ENCODE measurements at regions not wholly inside any gene's neighbourhood (a gene's known extent, or its start where the extent isn't known, plus 50 kb on each side); places are given as distances from the start of the nearest gene placed in this dataset.
A peak's percentile ranks its signal among the peaks of the same experiment; 100 is the strongest.
"Not testable (repeated sequence)": the region's sequence is repeated elsewhere in the genome, so short reads cannot be mapped to it uniquely, and the experiment has no call there.

GRCh38 chr22:25390297-25391240 is 171.1 kb downstream of the CRYBB2 start:
- ATAC-seq = peak; percentile 81
- DNase-seq (ENCODE audit: low spot score) = peak; percentile 85

- DNase-seq (ENCODE audit: low spot score) = no peak
- no peak for ATAC-seq
These were observed 171.9 kb upstream of the GRK3 start for GRCh38 chr22:25392584-25392983.

DNA sequence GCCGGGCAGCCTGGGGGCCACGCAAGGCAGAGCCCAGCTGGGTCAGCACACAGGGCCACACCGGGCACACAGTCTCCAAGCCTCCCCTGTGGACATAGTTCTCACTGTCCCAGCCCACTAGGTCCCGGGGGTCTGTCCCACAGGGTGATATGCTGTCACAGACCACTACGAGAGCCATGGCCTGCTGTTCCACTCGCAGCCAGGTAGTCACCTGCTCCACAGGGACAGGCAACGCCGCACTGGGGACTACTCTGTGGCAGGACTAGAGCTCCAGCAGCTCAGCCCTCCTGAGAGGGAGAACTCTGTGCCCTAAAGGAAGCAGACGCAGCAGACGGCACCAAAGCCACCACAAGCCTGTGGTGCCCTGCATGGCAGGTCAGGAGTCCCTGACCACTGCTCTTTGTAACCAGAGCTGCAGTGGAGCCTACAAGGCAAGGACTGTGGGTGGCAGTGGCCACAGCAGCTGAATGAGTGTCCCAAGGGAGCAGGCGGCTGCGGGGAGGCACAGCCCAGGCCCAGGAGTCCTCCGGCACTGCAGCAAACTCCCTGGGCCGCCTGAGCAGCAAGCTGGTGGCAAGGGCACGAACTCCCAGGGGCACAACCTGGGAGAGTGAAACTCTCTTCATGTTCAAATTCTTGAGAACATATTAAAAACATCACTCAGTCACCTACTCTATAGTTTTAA is 171.2 kb upstream of the GRK3 start:
- DNase-seq (ENCODE audit: low spot score) (no peak), ATAC-seq (peak; percentile 4)

- peak; percentile 27 for ATAC-seq
- no peak for DNase-seq (ENCODE audit: low spot score)
These were observed 169.0 kb upstream of the GRK3 start for GRCh38 chr22:25395468-25395867.

GRCh38 chr22:25395915-25396314 is 168.6 kb upstream of the GRK3 start:
- ATAC-seq (peak; percentile 45), DNase-seq (ENCODE audit: low spot score) (peak; percentile 68)

DNA sequence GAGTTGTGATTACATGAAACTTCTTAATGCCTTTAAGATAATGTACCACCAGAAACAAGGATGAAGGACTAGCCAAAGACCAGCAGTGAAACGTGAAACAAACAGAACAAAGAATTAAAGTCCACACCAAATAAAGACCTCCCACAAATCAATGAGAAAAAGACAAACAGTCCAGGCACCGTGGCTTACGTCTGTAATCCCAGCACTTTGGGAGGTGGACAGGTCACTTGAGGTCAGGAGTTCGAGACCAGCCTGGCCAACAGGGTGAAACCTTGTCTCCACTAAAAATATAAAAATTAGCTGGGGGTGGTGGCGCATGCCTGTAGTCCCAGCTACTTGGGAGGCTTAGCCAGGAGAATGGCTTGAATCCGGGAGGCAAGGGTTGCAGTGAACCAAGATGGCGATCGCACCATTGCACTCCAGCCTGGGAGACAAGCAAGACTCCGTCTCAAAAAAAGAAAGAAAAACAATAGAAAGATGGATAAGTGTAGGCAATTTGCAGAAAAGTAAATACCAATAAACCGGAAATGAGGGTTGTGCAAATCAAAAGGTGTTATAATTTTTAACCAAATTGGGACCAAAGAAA is 167.8 kb upstream of the GRK3 start:
- ATAC-seq (peak; percentile 35), DNase-seq (ENCODE audit: low spot score) (peak; percentile 76)

DNA sequence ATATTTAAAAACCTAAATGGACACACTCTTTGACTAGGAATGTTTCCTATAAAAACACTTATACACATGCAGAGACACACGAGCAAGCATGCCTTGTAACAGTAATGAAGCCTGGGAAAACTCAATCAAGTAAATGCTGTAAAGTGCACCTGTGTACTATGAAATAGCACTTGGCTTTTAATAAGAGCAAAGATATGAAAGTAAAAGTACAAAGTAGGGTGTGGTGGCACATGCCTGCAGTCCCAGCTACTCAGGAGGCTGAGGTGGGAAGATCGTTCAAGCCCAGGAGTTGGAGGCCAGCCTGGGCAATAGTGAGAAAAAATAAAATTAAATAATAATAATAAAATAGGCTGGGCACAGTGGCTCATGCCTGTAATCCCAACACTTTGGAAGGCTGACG is 166.9 kb upstream of the GRK3 start:
- ATAC-seq (no peak), DNase-seq (ENCODE audit: low spot score) (no peak)

DNA sequence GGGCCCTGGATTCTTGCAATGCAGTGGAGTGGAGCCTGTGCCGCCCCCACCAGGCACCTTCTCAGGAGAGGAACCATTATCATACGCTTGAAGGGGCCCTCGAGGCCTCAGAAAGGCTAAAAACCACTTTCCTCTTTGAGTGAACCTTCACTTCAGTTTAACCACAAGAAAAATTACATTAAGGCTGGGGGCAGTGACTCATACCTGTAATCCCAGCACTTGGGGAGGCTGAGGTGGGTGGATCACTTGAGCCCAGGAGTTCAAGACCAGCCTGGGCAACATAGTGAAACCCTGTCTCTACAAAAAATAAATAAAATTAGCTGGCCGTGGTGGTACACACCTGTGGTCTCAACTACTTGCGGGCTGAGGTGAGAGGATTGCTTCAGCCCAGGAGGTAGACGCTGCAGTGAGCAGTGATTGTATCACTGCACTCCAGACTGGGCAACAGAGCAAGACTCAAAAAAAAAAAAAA is 165.8 kb upstream of the GRK3 start:
- not testable (repeated sequence) for DNase-seq (ENCODE audit: low spot score); ATAC-seq

- DNase-seq (ENCODE audit: low spot score) (no peak), ATAC-seq (no peak)
These were observed 164.8 kb upstream of the GRK3 start for GRCh38 chr22:25399649-25400151.

DNA sequence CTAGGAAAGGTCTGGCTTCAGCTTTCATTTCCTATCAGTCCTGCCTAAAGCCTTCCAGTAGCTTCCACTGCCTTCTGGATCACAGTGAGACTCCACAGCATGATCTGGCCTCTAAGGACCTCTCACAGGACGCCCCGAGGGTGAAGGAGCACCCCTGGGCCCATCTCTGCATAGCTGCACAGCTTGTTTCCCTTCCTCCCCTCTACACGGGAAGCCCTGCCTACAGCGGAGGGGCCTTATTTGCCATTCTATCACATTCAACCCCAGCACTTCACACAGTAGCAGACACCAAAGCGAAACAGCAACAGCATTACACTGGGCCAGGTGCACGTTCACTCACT is 162.3 kb upstream of the GRK3 start:
- peak; percentile 44 for DNase-seq (ENCODE audit: low spot score)
- no peak for ATAC-seq

DNA sequence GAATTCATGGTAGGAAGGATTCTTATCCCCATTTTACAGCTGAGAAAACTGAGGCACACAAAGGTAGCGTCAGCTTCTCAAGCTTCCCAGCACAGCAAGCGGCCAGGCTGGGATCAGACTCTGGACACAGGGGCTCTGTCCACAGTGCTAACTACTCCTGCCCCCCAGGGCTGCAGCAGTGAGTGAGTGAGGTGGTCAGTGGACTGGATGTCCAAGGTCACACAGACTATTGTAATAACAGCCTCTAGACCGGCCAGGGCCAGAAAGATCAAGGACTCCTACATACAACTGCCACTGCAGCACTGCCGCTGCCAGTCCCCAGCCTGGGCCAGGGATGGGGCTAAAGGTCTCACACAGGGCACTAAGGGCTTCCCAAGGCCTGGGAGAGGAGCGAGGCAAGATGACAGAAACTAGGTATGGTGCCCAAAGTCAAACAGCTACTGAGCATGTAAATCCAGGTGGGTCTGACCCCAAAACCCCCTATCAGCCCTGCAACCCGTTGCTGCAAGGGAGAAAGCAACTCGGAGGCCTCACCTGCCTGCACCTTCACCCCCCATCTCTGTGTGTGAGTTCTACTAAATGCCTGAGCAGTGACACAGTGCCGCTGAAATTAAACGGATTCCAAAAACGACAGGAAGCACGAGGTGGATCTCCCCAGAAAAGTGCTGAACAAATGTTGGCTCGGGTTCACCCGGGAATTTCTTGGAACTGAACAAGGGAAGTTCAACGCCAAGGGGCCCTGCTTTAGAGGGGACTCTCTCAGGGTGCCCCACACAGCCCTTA is 161.8 kb upstream of the GRK3 start:
- peak; percentile 93 for DNase-seq (ENCODE audit: low spot score)
- peak; percentile 73 for ATAC-seq

DNA sequence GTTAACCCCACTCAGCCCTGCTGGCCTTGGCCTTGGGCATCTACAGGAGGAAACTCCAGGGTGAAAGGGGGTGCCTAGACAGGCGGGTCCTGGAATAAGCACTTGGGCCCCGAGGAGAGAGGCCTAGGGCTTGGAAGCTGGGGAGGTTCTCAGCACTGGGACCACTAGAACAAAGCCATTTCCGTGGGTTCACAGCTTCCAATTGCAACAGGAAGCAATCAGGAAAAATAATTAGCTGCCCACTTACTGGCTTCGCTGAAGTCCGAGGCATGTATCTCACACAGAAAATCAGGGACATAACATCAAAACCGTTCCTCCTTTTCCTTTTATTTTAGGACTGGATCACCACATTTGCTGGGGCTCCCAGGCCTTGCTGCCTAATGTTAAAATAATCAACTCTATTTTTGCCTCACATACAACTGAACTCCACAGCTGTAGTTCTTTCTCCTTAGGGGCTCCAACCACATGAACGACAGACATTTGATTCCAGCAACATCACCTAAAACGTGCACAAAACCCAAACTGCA is 161.1 kb upstream of the GRK3 start:
- ATAC-seq (no peak), DNase-seq (ENCODE audit: low spot score) (no peak)

DNA sequence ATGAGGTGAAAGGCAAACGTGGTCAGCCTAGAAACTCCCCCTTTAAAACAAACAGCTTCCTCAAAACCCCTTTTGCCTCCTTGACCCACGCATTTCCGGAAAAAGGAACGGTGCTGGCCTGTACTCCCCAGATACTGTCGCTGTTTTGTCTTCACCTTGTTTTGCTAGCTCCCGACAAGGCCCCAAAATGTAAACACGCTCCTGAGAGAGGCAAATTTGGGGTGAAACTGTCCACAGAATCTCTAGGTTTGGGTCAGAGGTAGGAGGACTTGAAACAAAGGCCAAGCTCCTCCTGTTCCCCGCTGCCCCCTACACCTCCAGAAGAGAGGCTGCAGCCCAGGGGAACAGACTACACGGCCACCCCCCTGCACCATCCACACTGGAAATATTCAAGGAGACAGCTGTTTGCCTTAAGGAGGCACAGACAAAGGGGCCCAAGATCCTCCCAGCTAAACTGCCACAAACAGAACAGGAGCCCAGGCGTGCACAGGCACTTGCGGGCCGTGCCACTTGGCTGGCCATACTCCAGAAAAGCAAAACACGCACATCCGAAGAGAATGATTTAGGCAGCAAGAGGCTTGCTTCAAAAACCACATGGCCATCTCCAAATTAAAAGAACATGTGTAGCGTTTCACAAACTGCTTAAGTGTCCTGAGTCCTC is 160.5 kb upstream of the GRK3 start:
- no peak for ATAC-seq
- DNase-seq (ENCODE audit: low spot score) = peak; percentile 49

DNA sequence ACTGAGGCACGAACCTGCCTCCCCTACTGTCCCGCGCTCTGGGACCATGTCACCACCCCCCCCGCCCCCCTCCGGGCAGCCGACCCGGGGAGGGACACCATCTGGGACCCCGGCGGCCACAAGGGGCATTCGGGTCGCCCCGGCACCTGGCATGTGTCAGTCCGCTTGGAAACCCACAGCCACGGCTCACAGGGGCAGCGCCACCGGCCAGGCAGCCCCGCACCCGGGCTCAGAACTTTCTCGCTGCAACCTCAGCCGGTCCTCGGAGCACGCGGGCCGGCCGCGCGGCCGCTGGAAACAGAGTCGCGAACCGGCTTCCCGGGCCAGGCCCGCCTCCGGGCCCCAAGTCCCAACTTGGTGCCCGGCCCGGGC is 159.9 kb upstream of the GRK3 start:
- no peak for ATAC-seq
- peak; percentile 53 for DNase-seq (ENCODE audit: low spot score)

DNA sequence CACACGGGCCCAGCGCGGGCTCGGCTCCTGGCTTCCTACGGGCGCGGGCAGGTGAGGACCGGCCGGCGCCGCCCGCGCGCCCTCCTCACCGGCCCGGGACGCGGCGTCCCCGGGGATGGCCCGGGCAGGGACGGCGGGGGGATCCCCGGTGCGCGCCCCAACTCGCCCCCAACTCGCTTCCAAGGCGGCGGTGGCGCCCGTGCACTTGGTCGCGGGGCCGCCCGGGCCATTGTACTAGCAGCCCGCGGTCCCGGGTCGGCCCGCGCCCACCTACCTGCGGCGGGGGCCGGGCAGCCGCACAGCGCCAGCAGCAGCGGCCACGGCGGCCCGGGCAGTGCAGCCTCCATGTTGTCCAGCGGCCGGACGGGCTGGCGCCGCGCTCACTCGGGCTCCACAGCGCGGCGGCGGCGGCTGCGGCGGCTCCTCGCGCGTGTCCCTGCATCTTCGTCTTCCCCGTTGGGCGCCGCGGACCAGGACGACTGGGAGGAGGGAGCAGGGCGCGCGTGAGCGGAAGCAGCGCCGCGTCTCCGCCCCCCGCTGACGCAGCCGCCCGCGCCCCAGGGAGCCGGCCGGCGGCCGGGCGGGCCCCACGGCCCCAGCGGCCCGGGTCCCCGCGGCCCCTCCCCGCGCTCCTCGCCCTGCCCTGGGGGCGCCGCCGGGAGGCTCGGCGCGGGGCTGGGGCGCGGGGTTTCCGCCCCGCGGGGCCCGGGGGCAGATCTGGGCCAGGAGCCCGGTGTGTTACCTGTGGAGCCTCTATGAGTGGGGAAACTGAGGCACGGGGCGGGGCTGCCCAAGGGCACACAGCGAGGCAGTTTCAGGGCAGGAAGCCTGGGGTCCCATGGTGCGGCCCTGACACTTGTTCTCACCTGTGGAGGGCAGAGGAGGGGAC is 159.3 kb upstream of the GRK3 start:
- DNase-seq (ENCODE audit: low spot score) = peak; percentile 85
- ATAC-seq = peak; percentile 61

DNA sequence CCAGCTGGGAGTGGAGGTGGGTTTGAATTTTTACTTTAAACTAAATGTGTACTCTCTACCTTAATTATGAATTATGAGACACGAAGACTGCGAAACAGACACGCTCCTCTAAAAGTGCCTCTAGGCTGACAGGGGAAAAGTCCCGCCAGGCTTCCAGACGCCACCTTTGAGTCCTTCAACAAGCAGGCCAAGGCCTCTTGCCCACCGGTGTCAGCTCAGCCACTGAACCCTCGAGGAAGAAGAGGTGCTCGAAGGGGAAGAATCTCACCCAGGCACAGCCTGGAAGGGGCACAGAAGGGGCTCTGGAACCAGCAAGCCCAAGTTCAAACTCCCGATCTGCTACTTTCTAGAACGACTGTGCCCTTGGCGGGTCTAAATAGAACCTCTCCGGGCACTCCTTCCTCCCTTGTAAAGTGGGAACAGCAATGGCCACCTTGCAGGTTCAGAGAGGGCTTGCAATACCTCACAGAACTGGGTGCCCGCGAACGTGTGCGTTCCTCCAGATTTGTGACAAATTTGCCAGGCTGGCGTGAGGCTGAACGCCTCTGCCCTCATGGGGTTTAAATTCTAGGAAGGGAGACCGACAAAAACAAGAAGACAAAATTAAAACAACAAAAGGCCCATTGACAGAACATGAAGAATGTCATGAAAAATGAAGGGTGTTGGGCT is 158.5 kb upstream of the GRK3 start:
- peak; percentile 44 for DNase-seq (ENCODE audit: low spot score)
- no peak for ATAC-seq

- ATAC-seq (no peak), DNase-seq (ENCODE audit: low spot score) (peak; percentile 41)
These were observed 157.8 kb upstream of the GRK3 start for GRCh38 chr22:25406510-25407210.
